Left ventricle myocardium inferior (tissue), 1 donor: ENCODE measurements at regions not wholly inside any gene's neighbourhood (a gene's known extent, or its start where the extent isn't known, plus 50 kb on each side); places are given as distances from the start of the nearest gene placed in this dataset.
A peak's percentile ranks its signal among the peaks of the same experiment; 100 is the strongest.

Experiments used
- DNase-seq: peaks from one replicate; pipeline ENCODE4 v3.0.0-alpha.2; 2020
- H3K27ac ChIP-seq: fragments of 200-600 bp; replicated peaks from 2 replicates; pipeline ENCODE4 v1.8.0; 2021
- H3K27me3 ChIP-seq: fragments of 200-600 bp; 2 replicates; pipeline ENCODE4 v1.8.0; 2021; ENCODE audit warnings: low read depth
- H3K36me3 ChIP-seq: fragments of 200-600 bp; 2 replicates; pipeline ENCODE4 v1.8.0; 2021
- H3K4me1 ChIP-seq: fragments of 200-600 bp; 2 replicates; pipeline ENCODE4 v1.8.0; 2021
- H3K4me3 ChIP-seq: fragments of 200-600 bp; 2 replicates; pipeline ENCODE4 v1.8.0; 2021; ENCODE audit warnings: mild to moderate bottlenecking, moderate library complexity
- H3K9me3 ChIP-seq: fragments of 200-600 bp; replicated peaks from 2 replicates; pipeline ENCODE4 v1.8.0; 2021
- CTCF ChIP-seq: fragments of 200-600 bp; IDR thresholded peaks from 2 replicates; pipeline ENCODE4 v1.8.0; 2021; ENCODE audit warnings: antibody characterized with exemption, mild to moderate bottlenecking, borderline replicate concordance
- intact Hi-C: fragments of 100-400 bp; cut with micrococcal nuclease; formaldehyde crosslinking; loops from one replicate; pipeline ENCODE4 v1.11.0; 2022
- donor health status: DM: no; HTN: yes; CAD: no; lungs with severe emphysema.

- Histone ChIP-seq H3K27me3 (peaks cover 19% of the 10 kb centered on the region), H3K27ac (no peak overlapping the region), H3K36me3 (no peaks in the 10 kb centered on the region), H3K4me1 (peaks cover 24% of the 10 kb centered on the region), H3K4me3 (no peak overlapping the region), H3K9me3 (no peaks in the 10 kb centered on the region)
- TF ChIP-seq CTCF: no peak
- DNase-seq: no peak
- intact Hi-C loops: no loop called here
Observed at GRCh38 chr17:72514321-72514861, 393.6 kb downstream of the SOX9 start.

GRCh38 chr17:72514891-72515290 lies 394.1 kb downstream of the SOX9 start:
- intact Hi-C loops: no loop called here
- Histone ChIP-seq H3K27me3 (peaks cover 24% of the 10 kb centered on the region), H3K4me1 (peaks cover 24% of the 10 kb centered on the region), H3K9me3 (no peaks in the 10 kb centered on the region), H3K27ac (peak overlapping the region; percentile 38), H3K4me3 (no peak overlapping the region), H3K36me3 (no peaks in the 10 kb centered on the region)
- peak; percentile 53 for DNase-seq
- TF ChIP-seq CTCF: no peak

- Histone ChIP-seq H3K27ac (peak overlapping the region; percentile 38), H3K36me3 (no peaks in the 10 kb centered on the region), H3K27me3 (peaks cover 27% of the 10 kb centered on the region), H3K9me3 (no peaks in the 10 kb centered on the region), H3K4me1 (peaks cover 24% of the 10 kb centered on the region), H3K4me3 (no peak overlapping the region)
- intact Hi-C loops: no loop called here
- DNase-seq: no peak
- TF ChIP-seq CTCF: no peak
Observed at GRCh38 chr17:72515291-72516065, 394.7 kb downstream of the SOX9 start.

- TF ChIP-seq CTCF: no peak
- intact Hi-C loops: no loop called here
Observed at GRCh38 chr17:72516772-72517399, 396.1 kb downstream of the SOX9 start.

GRCh38 chr17:72517413-72518158 lies 396.8 kb downstream of the SOX9 start:
- no peak overlapping the region for H3K4me3 ChIP-seq
- intact Hi-C loops: no loop called here
- DNase-seq: no peak

More at GRCh38 chr17:72516772-72517399, 396.1 kb downstream of the SOX9 start:
- DNase-seq: no peak
- Histone ChIP-seq H3K4me1 (peaks cover 24% of the 10 kb centered on the region), H3K36me3 (no peaks in the 10 kb centered on the region), H3K27ac (peak overlapping the region; percentile 11), H3K27me3 (peaks cover 35% of the 10 kb centered on the region), H3K4me3 (peak overlapping the region; percentile 24), H3K9me3 (no peaks in the 10 kb centered on the region)

More at GRCh38 chr17:72517413-72518158, 396.8 kb downstream of the SOX9 start:
- no peaks in the 10 kb centered on the region for H3K9me3 ChIP-seq
- H3K27me3 ChIP-seq: peaks cover 40% of the 10 kb centered on the region
- no peak for TF ChIP-seq CTCF
- H3K27ac ChIP-seq: peak overlapping the region; percentile 11
- no peaks in the 10 kb centered on the region for H3K36me3 ChIP-seq
- H3K4me1 ChIP-seq: peaks cover 24% of the 10 kb centered on the region
